HG03571 (cell line): ENCODE measurements at regions not wholly inside any gene's neighbourhood (a gene's known extent, or its start where the extent isn't known, plus 50 kb on each side); places are given as distances from the start of the nearest gene placed in this dataset.

ENCODE experiments used
- ATAC-seq: cut with Tn5 transposase; IDR thresholded peaks from one replicate; pipeline ENCODE4 v1.9.1; 2021; ENCODE audit not compliant: unreplicated experiment

GRCh38 chr2:61722800-61723199, 131.1 kb downstream of the FAM161A start:
- ATAC-seq = no peak

DNA sequence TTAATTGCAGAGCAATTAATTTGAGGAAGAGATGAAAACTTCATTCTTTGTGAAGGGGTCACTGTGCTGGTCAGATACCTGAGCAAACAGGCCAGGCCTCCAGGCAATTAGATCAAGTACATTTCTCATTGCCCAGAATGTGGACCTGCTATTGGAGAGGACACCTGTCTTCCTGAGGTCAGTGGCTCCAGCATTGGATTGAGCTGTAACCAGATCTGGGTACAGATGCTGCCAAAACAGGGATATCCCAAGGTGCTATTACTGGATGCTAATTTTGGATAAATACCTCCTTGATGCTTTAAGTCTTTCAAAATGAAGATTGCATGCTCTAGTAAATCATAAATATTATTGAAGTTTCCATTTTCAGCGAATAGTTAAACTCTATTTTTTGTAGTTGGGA, 131.5 kb downstream of the FAM161A start:
- no peak for ATAC-seq

- no peak for ATAC-seq
These were observed 132.5 kb downstream of the FAM161A start for GRCh38 chr2:61721382-61721781.

- ATAC-seq = no peak
These were observed 132.9 kb downstream of the FAM161A start for GRCh38 chr2:61720911-61721310.

GRCh38 chr2:61718965-61719364, 134.9 kb downstream of the FAM161A start:
- ATAC-seq = no peak

GRCh38 chr2:61715506-61715905, 138.4 kb downstream of the FAM161A start:
- no peak for ATAC-seq

GRCh38 chr2:61714210-61714609, 139.7 kb downstream of the FAM161A start:
- no peak for ATAC-seq

- ATAC-seq = no peak
These were observed 140.4 kb downstream of the FAM161A start for GRCh38 chr2:61713457-61713856.

DNA sequence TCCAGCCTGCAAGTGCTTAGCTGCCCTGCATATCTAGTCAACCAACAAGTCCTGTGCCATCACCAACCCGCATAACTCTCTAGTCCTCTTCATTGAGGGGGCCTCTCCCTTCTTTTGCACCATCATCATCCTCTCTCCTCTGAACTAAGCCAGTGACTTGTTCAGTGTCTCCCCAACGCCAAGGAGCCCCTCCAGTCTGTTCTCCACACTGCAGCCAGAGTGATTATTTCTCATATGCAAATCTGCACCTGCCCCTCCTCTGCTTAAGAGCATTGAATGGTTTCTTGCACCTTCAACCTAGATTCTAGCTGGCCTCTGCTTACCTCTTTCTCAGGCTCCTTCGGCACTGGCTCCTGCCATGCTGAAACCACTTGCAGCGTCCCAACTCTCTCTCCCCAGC, 141.8 kb downstream of the FAM161A start:
- ATAC-seq = no peak

DNA sequence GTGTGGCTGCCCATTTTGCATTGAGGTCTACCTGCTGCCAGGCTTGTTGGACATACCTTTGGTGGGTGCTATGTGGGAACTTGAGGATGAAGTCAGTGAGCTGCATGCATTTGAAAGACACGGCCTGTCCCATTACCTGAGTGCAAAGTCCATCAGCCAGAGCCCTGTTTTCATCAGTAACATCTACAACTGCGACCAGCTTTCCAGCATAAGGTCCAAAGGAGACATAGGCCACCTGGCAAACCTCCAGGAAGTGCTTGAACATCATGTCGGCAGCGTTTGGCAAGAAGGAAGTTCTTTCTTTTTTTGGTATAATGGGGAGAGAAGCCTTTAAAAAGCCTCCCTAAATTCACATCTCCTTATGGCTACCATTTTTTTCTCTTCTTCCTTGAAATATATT, 143.1 kb downstream of the FAM161A start:
- ATAC-seq = no peak

GRCh38 chr2:61707984-61708852, 145.6 kb downstream of the FAM161A start:
- peak; percentile 97 for ATAC-seq

- no peak for ATAC-seq
These were observed 148.2 kb downstream of the FAM161A start for GRCh38 chr2:61705625-61706024.

DNA sequence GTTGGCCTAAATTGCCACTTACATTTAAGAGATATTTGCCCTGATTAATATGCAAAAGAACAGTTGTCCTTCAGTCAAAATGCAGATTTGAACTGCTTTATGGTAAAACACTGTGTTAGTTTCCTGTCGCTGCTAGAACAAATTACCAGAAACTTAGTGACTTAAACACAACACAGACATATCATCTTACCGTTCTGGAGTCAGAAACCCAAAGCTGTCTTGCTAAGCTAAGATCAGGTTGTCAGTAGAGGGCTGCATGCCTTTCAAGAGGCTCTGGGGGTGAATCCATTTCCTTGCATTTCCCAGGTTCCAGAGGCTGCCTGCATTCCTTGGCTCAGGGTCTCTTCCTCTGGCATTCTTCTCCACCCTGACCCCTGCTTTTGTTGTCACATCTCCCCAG, 149.5 kb downstream of the FAM161A start:
- ATAC-seq = no peak

DNA sequence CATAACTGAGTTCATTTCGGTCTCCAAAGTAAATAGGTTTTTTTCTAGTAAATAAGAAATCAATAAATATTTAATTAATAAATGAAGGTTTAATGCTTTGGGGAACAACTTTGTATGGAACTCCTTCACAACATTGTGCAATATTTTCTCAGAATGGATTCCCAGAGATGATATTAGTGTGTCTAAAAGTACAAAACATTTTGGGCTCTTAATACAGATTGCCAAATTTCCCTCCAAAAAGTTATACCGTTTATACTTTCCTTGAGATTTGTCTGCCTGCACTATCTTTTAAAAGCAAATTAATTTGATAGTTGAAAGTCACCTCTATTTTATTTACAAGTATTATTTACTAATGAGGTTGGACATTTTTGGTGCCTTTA, 151.8 kb downstream of the FAM161A start:
- no peak for ATAC-seq

- no peak for ATAC-seq
These were observed 153.4 kb downstream of the FAM161A start for GRCh38 chr2:61700464-61700863.

GRCh38 chr2:61694312-61695274, 156.4 kb upstream of the XPO1 start:
- peak; percentile 95 for ATAC-seq

- ATAC-seq = no peak
These were observed 155.6 kb upstream of the XPO1 start for GRCh38 chr2:61693744-61694143.

- ATAC-seq = no peak
These were observed 152.0 kb upstream of the XPO1 start for GRCh38 chr2:61690078-61690596.

- no peak for ATAC-seq
These were observed 151.4 kb upstream of the XPO1 start for GRCh38 chr2:61689568-61689967.

- ATAC-seq = no peak
These were observed 150.5 kb upstream of the XPO1 start for GRCh38 chr2:61688369-61689334.
